Naive B cell (primary cell): ENCODE measurements at regions not wholly inside any gene's neighbourhood (a gene's known extent, or its start where the extent isn't known, plus 50 kb on each side); places are given as distances from the start of the nearest gene placed in this dataset.
A peak's percentile ranks its signal among the peaks of the same experiment; 100 is the strongest.

Source experiments
- ATAC-seq, 2 donors: fragments of 150-1000 bp; cut with Tn5 transposase; 2 replicates each; pipeline ENCODE4 v1.10.0; 2021; ENCODE audit warnings: low read depth in 2 of 2, mild to moderate bottlenecking in 2 of 2, moderate library complexity in 2 of 2
- DNase-seq: peaks from one replicate; pipeline ENCODE4 v3.0.0; 2022
- H3K27ac Mint-ChIP-seq, 6 donors: one replicate each; pipeline ENCODE4 v1.8.0; 2020 to 2022; ENCODE audit warnings: mild to moderate bottlenecking in 6 of 6, mixed read lengths in 6 of 6, moderate library complexity in 5 of 6, inconsistent platforms in 2 of 6
- H3K27me3 Mint-ChIP-seq, 3 donors: one replicate each; pipeline ENCODE4 v1.8.0; 2021 to 2022; ENCODE audit warnings: mixed read lengths in 3 of 3, mild to moderate bottlenecking in 1 of 3
- H3K36me3 Mint-ChIP-seq, 2 donors: one replicate each; pipeline ENCODE4 v1.8.0; 2020 to 2022; ENCODE audit warnings: mixed read lengths in 2 of 2, inconsistent platforms in 1 of 2, mild to moderate bottlenecking in 1 of 2
- H3K4me1 Mint-ChIP-seq, 3 donors: one replicate each; pipeline ENCODE4 v1.8.0; 2020 to 2022; ENCODE audit warnings: mixed read lengths in 3 of 3, inconsistent platforms in 1 of 3, mild to moderate bottlenecking in 1 of 3, moderate library complexity in 1 of 3
- H3K4me3 Mint-ChIP-seq, 8 donors: one replicate each; pipeline ENCODE4 v1.8.0; 2020 to 2022; ENCODE audit warnings: mild to moderate bottlenecking in 8 of 8, mixed read lengths in 8 of 8, moderate library complexity in 8 of 8, inconsistent platforms in 2 of 8
- H3K9me3 Mint-ChIP-seq, 7 donors: one replicate each; pipeline ENCODE4 v1.8.0; 2020 to 2022; ENCODE audit warnings: mixed read lengths in 7 of 7, mild to moderate bottlenecking in 5 of 7, inconsistent platforms in 2 of 7, moderate library complexity in 1 of 7

GRCh38 chr14:38505221-38505972 lies 249.5 kb upstream of the CLEC14A start:
- no peak overlapping the region for H3K4me3 Mint-ChIP-seq
- no peaks in the 10 kb centered on the region for H3K4me1 Mint-ChIP-seq
- DNase-seq, result no peak
- no peak for ATAC-seq
- H3K9me3 Mint-ChIP-seq, result peaks cover 0 to 9% (median 4%) of the 10 kb centered on the region in 7 donors
- no peaks in the 10 kb centered on the region for H3K36me3 Mint-ChIP-seq
- H3K27me3 Mint-ChIP-seq, result no peaks in the 10 kb centered on the region
- no peak overlapping the region for H3K27ac Mint-ChIP-seq

- no peak overlapping the region for H3K27ac Mint-ChIP-seq
- H3K4me3 Mint-ChIP-seq, result no peak overlapping the region
- no peak for DNase-seq
- peaks cover 1 to 9% (median 3%) of the 10 kb centered on the region in 7 donors for H3K9me3 Mint-ChIP-seq
- no peak for ATAC-seq
- no peaks in the 10 kb centered on the region for H3K36me3 Mint-ChIP-seq
- H3K27me3 Mint-ChIP-seq, result no peaks in the 10 kb centered on the region
- no peaks in the 10 kb centered on the region for H3K4me1 Mint-ChIP-seq
Measured at GRCh38 chr14:38504175-38504574, 248.3 kb upstream of the CLEC14A start.

DNA sequence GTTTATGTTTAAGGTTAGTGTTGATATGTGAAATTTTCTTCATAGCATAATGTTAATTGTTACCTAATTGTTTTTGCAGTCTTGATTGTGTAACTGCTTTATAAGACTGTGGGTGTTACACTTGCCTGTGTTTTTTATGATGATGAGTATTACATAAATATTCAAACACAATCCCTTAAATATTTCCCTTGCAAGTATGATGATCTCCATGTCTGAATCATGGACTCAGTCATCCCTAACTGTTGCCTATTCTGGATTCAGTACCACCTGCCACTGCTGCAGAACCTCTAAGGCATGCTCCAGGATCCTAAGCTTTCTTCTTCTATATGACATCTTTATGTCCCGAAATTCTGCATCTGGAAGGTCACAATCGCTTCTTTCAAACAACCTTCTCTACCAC lies 246.3 kb upstream of the CLEC14A start:
- no peak overlapping the region for H3K4me3 Mint-ChIP-seq
- H3K4me1 Mint-ChIP-seq, result no peaks in the 10 kb centered on the region
- DNase-seq, result no peak
- H3K9me3 Mint-ChIP-seq, result peaks cover 0 to 10% (median 6%) of the 10 kb centered on the region in 7 donors
- H3K27ac Mint-ChIP-seq, result no peak overlapping the region
- no peaks in the 10 kb centered on the region for H3K27me3 Mint-ChIP-seq
- ATAC-seq, result no peak
- H3K36me3 Mint-ChIP-seq, result no peaks in the 10 kb centered on the region

GRCh38 chr14:38500125-38500524 lies 244.2 kb upstream of the CLEC14A start:
- H3K27ac Mint-ChIP-seq, result no peak overlapping the region

DNA sequence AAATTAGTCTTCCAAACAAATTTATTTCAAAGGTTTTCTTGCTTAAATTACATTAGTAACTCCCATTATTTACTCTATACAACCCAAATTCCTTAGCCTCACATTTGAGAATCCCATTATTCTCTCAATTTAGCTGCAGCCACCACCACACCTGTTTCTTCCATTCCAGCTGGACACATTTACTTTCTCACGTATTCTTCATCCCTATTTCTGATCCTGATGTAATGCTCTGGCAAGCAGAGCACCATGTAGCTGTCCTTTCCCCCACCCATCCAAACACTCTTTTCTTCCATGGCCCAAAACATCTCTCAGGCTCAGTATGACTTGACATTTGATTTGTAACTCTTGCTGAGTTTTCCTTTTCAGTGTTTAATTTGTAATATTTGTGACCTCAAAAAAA lies 240.2 kb upstream of the CLEC14A start:
- Mint-ChIP-seq H3K9me3 (peaks cover 7 to 20% (median 12%) of the 10 kb centered on the region in 7 donors), H3K27ac (no peak overlapping the region), H3K4me1 (no peaks in the 10 kb centered on the region), H3K27me3 (no peaks in the 10 kb centered on the region), H3K36me3 (no peaks in the 10 kb centered on the region), H3K4me3 (peak overlapping the region in 1 of 8 donors; percentile 60)
- DNase-seq (no peak), ATAC-seq (no peak)

More at GRCh38 chr14:38500125-38500524, 244.2 kb upstream of the CLEC14A start:
- no peaks in the 10 kb centered on the region for H3K27me3 Mint-ChIP-seq
- H3K4me3 Mint-ChIP-seq, result no peak overlapping the region
- ATAC-seq, result no peak
- H3K36me3 Mint-ChIP-seq, result no peaks in the 10 kb centered on the region
- H3K9me3 Mint-ChIP-seq, result peaks cover 6 to 11% (median 7%) of the 10 kb centered on the region in 7 donors
- H3K4me1 Mint-ChIP-seq, result no peaks in the 10 kb centered on the region
- DNase-seq, result no peak

- Mint-ChIP-seq H3K27ac (no peak overlapping the region), H3K27me3 (no peaks in the 10 kb centered on the region), H3K9me3 (peaks cover 0 to 35% (median 7%) of the 10 kb centered on the region in 7 donors), H3K4me1 (no peaks in the 10 kb centered on the region), H3K36me3 (no peaks in the 10 kb centered on the region), H3K4me3 (no peak overlapping the region)
- DNase-seq (no peak), ATAC-seq (no peak)
Measured at GRCh38 chr14:38490273-38490672, 234.4 kb upstream of the CLEC14A start.

DNA sequence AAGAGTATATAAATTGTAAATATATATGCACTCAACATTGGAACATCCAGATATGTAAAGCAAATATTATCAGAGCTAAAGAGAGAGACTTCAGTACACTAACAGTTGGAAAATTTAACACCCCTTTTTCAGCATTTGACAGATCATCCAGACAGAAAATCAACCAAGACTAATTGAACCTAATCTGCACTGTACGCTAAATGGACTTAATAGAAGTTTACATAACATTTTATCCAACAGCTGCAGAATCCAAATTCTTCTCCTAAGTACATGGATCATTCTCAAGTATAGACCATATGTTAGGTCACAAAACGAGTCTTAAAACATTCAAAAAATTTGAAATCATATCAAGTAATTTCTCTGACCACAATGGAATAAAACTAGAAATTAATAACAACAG lies 229.1 kb upstream of the CLEC14A start:
- ATAC-seq, result no peak
- Mint-ChIP-seq H3K9me3 (peaks cover 0 to 26% (median 6%) of the 10 kb centered on the region in 7 donors), H3K27me3 (no peaks in the 10 kb centered on the region), H3K27ac (no peak overlapping the region), H3K4me3 (no peak overlapping the region), H3K4me1 (no peaks in the 10 kb centered on the region), H3K36me3 (no peaks in the 10 kb centered on the region)
- no peak for DNase-seq

- Mint-ChIP-seq H3K27ac (no peak overlapping the region), H3K9me3 (peaks cover 8 to 19% (median 13%) of the 10 kb centered on the region in 7 donors), H3K36me3 (peaks cover 4 to 5% of the 10 kb centered on the region in 2 donors), H3K27me3 (no peaks in the 10 kb centered on the region), H3K4me3 (no peak overlapping the region), H3K4me1 (no peaks in the 10 kb centered on the region)
- no peak for DNase-seq
- ATAC-seq, result no peak
Measured at GRCh38 chr14:38481952-38482678, 226.2 kb upstream of the CLEC14A start.

- DNase-seq, result no peak
- Mint-ChIP-seq H3K9me3 (peaks cover 3 to 10% (median 6%) of the 10 kb centered on the region in 7 donors), H3K4me3 (no peak overlapping the region), H3K36me3 (no peaks in the 10 kb centered on the region), H3K27ac (no peak overlapping the region), H3K27me3 (no peaks in the 10 kb centered on the region), H3K4me1 (no peaks in the 10 kb centered on the region)
- ATAC-seq, result no peak
Measured at GRCh38 chr14:38469156-38469555, 213.3 kb upstream of the CLEC14A start.

DNA sequence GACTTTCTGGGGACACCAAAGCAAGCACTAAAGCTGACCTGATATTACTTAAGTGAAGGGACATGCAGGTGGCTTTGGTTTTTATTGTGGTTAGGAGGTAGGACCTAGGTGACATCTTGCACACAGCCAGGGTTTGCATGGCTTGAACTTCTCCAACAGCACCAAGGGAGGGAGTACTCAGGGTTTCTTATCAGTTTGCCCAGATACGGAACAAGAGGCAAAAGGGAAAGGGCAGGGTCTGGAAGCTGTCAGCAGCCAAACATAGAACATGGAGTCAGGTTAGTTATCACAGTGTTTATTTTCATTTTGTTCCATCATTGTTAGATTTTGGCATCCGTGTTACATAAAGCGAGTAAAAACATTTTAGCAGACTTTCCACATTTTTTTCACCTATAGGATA lies 186.3 kb upstream of the CLEC14A start:
- Mint-ChIP-seq H3K4me1 (no peaks in the 10 kb centered on the region), H3K36me3 (no peaks in the 10 kb centered on the region), H3K9me3 (peaks cover 0 to 25% (median 17%) of the 10 kb centered on the region in 7 donors), H3K4me3 (no peak overlapping the region), H3K27ac (no peak overlapping the region), H3K27me3 (no peaks in the 10 kb centered on the region)
- ATAC-seq (no peak), DNase-seq (no peak)

GRCh38 chr14:38432186-38432585 lies 176.3 kb upstream of the CLEC14A start:
- Mint-ChIP-seq H3K4me3 (no peak overlapping the region), H3K9me3 (peaks cover 0 to 1% (median 0%) of the 10 kb centered on the region in 7 donors), H3K27ac (no peak overlapping the region), H3K36me3 (no peaks in the 10 kb centered on the region), H3K4me1 (no peaks in the 10 kb centered on the region), H3K27me3 (no peaks in the 10 kb centered on the region)
- DNase-seq (no peak), ATAC-seq (no peak)

GRCh38 chr14:38431156-38431555 lies 175.3 kb upstream of the CLEC14A start:
- Mint-ChIP-seq H3K36me3 (no peaks in the 10 kb centered on the region), H3K4me3 (no peak overlapping the region), H3K4me1 (no peaks in the 10 kb centered on the region), H3K9me3 (peaks cover 0 to 3% (median 0%) of the 10 kb centered on the region in 7 donors), H3K27me3 (no peaks in the 10 kb centered on the region), H3K27ac (no peak overlapping the region)
- ATAC-seq (no peak), DNase-seq (no peak)

DNA sequence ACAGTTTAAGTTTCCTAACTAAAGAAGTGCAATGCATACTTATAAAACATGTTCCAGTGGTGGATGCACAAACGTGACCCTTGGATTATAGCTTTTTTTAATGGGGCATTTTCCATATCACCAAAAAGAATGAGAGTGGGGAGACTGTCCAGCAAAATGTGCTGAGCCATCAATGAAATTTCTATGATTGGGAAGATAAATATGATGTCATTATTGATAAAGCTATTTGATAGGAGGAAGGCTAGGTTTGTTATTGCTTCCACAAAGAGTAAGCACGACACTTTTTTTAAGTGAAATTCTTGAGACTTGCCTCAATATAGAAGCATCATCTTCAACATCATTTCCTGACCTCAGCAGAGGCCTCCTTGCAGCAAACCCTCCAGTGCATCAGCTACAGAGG lies 174.6 kb upstream of the CLEC14A start:
- no peak for ATAC-seq
- H3K9me3 Mint-ChIP-seq, result peaks cover 0 to 4% (median 1%) of the 10 kb centered on the region in 7 donors

DNA sequence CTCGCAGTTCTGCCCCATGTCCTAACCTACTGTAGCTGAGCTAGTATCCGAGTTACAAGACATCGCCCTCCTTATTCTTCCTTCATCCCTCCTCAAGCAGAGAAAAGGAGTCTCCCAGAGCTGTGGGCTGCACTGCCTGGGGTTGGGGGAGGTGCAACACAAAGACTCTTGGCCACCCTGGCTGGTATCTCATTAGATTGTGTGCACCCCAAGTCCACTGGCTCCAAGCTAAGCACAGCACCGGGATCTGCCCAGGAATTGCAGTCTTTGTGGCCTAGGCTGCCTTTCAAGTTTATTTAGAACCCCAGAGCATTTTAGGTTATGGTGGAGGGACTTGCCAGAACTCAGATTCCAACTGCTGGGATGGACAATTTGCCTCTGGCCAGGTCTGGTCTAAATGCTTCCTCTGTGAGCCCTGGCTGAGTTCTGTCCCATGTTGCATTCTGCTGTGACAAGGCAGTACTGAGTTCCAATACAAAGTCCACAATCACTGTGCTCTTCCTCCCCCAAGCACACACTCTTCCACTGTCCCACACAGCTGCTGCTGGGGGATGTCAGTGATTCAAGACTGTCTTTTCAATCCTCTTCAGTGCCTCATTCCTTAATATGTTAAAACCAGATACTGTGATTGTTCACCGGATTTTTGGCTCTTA lies 169.6 kb upstream of the CLEC14A start:
- H3K4me3 Mint-ChIP-seq, result no peak overlapping the region
- peaks cover 4 to 8% of the 10 kb centered on the region in 2 donors for H3K36me3 Mint-ChIP-seq
- ATAC-seq, result no peak
- peak overlapping the region in 1 of 6 donors; percentile 61 for H3K27ac Mint-ChIP-seq
- peaks cover 9 to 37% (median 12%) of the 10 kb centered on the region in 7 donors for H3K9me3 Mint-ChIP-seq
- no peak for DNase-seq
- H3K27me3 Mint-ChIP-seq, result no peaks in the 10 kb centered on the region
- H3K4me1 Mint-ChIP-seq, result no peaks in the 10 kb centered on the region

More for the DNA sequence above, 174.6 kb upstream of the CLEC14A start:
- no peak for DNase-seq
- H3K4me3 Mint-ChIP-seq, result no peak overlapping the region
- no peaks in the 10 kb centered on the region for H3K4me1 Mint-ChIP-seq
- H3K27ac Mint-ChIP-seq, result no peak overlapping the region
- H3K36me3 Mint-ChIP-seq, result no peaks in the 10 kb centered on the region
- no peaks in the 10 kb centered on the region for H3K27me3 Mint-ChIP-seq
